HG02852 (cell line): ENCODE measurements at regions not wholly inside any gene's neighbourhood (a gene's known extent, or its start where the extent isn't known, plus 50 kb on each side); places are given as distances from the start of the nearest gene placed in this dataset.

Experiments
- ATAC-seq: cut with Tn5 transposase; IDR thresholded peaks from one replicate; pipeline ENCODE4 v1.9.1; 2021; ENCODE audit warnings: mild to moderate bottlenecking, moderate library complexity; ENCODE audit not compliant: unreplicated experiment

DNA sequence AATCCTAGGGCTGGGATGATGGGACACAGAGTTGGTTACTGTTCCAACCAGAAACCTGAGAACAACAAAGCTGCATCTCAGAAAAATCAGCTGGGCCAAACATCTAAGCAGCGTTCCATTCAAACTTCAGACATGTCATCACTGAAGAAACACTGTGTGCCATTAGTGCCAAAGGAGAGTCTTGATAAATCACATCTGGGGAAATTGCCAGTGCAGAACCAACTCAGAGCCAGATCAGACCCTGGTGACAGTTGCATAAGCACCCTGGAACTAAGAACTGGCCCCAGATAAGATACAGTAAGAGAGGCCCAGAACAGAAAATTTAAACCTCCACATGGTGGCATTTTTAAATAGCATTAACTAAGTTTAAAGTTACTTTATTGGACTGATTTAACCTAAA, 482.8 kb downstream of the PRKD1 start:
- no peak for ATAC-seq

DNA sequence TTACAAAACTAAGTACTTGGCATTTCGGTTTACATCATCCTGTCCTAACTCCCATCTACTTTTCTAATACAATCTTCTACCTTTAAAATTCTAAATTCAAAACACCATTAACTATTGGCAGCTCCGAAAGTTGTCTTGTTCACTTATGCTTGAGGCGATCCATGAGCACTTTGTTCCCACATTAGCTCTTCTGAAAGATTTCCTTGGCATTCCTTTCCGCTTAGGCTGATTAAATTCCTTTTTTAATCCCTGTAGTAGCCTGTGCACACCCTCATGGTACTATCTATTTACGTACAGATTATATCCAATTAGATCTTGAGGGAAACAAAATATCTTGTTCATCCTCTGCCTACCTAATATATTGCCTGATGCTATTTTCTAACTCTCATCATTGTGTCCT, 480.7 kb downstream of the PRKD1 start:
- no peak for ATAC-seq

DNA sequence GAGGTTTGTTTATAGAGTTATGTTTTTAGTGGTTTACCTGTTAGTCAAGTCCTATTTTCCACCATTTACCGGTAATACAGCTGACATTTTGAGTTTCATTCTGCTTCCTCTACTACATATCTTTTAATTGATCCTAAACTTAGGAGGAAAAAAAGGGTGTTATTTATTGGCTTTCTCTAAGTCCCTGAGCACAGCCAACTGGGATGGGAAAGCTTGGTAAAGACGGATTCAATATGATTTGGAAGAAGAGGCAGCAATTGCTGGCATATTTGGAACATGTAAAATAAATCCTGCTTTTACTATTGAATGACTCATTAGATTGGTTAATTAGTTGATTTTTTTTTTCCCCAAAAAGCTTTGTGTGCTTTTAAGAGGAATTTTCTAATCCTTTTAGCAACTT, 475.7 kb downstream of the PRKD1 start:
- no peak for ATAC-seq

DNA sequence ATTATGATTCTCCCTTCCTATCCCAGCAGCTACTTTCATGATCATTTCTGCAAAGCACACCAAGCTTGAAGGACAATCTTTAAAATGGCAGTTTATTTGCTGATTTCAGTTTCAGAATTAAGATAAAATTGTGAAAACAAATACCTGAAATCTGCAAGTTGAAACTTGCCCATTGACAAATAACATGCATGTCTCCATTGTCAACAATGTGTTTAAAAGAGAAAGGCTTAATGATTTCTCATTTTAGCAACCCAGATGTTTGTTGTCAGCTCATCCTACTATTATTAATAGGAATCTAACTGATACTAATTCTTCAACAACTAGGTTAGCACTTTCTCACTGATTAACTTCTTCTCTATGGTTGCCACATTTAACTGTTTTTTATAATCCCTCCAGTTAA, 474.6 kb downstream of the PRKD1 start:
- no peak for ATAC-seq

DNA sequence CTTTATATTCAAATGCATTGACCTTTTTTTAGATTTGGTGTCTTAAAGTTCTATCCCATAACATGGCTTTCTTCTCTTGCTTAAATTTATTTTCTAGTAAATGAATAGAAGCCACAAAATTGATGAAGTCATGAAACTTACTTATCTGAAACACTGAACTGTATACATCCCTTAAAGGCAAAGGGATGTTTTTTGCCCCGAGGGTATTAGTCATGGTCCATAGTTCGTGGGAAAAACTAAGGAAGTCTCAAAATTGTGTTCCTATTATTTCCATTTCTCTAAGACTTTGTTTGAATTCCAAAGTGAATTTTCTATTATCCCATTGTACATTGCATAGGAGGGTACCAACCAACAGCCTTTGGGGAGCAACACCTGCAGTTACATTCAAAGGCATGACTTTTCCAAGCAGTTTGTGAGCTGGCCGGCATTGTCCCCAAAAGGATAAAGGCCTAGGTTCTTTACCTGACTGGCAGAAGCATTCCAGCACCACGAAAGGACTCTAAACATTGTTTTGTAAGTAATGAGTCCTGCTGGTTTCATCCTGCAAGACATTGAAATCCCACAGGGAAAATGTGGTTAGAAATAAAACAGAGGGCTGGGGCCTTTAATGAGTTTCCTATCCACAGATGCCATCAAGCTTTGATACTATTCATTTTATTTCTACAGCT, 473.5 kb downstream of the PRKD1 start:
- ATAC-seq: no peak

DNA sequence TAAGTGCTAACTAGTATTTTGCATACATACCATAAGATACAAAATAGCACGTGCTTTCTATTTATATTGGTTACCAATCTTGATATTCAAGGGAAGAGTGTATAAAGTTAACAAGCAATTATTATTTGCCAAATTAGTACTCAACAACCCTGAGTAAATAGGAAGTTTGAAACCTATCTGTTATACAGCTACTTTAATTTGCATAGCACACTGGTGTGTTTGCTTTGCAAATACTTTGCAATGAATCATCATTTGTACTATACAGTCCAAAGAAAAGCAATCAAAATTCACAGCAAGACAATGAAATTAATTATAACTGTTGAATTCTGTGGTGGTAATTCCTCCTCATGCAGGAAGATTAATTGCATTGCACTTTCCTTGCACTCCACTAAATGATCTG, 469.1 kb downstream of the PRKD1 start:
- no peak for ATAC-seq

DNA sequence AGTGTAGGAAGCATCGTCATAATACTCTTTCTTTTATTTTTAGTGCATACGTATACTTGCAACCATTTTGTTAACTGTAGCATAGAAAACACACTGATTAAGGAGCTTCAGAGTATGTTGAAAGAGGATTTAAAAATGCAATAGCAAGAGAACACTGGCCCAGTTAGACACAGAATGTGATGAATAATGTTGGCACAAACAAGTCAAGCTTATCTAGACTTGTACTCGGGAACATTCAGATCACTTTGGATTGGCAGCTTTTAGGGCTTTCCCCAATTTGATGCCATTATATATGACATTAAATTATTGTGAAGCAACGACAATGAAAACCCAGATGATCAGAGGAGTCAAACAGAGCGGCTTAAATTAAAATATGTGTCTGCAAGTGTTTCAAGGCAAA, 468.1 kb downstream of the PRKD1 start:
- no peak for ATAC-seq

DNA sequence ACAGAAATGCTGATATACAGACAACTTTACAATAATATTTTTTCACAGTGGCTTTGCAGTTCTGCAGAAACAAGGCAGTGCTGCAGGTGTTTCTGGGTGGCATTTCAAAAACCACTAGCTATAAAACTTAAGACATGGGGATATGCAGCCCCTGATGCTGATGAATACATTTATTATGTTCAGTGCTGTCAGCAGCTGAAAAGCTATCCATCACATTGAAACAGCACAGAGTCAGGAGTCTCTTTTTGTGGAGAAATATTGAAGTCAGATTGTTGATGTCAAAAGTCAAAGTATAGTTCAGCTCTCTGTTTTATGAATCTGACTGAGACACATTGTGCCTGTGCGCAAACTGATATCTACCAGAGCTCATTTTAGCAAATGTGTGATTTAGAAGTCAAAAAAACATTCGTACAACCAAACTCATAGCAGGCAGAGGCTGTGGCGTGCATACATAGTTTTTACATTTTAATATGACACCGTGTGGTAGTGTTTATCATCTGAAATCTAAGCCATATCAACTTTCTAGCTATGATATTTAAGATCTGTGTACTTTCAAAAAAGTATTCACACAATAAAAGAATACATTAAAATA, 467.6 kb downstream of the PRKD1 start:
- no peak for ATAC-seq

DNA sequence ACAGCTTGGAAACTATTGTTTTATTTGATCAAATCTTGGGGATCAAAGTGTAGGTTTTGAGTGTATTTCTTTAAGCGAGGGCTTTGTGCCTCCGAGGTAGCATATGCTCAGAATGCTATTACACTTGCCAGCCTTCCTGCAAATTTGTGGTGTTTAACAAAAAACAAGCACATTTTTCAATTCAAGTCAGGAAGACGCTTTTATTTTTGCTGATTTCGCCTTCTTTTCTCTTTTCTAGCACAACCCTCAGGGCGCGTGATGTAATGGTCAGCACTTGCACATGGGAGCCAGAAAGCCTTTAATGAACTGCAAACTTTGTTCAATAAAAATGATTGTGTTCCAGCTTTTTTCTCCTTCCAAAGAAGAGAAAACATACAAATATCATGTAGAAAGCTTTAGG, 466.5 kb downstream of the PRKD1 start:
- ATAC-seq: no peak

DNA sequence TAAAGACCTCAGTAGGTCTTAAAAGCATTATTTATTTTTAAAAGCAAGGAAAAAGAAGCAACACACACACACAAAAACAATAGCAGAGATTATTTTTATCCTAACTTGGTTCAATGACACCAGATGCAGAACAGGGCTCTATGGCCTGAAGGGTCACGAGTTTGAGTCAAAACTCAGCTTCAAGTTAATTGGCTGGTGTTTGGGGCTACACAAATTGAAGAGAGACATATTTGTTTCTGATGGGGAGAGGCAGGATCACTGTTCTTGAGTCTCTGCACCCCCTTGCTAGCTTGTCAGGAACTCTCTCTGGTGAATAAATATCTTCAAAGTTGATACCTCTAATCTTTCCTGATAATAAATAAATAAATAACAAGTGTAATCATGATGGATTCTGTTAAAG, 466.1 kb downstream of the PRKD1 start:
- no peak for ATAC-seq

DNA sequence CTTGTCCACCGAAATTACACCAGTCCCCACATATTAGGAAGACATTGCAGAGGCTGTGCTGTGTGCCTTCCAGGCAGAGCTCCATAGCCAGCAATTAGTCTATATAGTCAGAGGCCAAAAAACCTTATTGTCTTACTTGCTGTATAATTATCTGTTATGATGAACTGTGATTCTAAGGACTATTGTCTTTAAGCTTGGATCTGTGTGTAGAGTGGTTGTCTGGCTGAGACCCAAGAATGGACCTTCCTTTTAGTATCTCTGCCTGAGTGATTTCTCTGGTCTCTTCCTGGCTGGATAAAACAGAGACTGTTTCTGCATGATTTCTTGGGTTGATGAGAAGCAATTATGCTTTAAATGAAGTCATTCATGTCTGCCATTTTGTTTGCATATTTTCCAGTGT, 465.3 kb downstream of the PRKD1 start:
- no peak for ATAC-seq

DNA sequence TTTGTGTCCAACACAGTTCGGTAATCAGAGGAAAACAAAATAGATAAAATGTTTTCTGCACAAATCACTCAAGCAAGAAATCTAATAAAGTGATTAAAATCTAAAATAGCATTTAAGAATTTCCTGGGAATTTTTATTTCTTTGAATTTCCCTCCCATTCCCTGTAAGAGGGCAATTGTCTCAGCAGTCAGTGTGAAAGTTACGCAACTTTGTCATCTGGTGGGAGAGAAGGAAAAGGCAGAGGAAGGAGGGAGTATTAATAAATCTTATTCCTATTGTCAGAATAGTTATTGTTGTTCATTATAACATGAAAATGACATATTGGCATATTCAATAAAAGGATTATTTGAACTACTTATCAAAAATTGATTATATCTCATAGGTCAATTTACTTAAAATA, 464.9 kb downstream of the PRKD1 start:
- no peak for ATAC-seq

DNA sequence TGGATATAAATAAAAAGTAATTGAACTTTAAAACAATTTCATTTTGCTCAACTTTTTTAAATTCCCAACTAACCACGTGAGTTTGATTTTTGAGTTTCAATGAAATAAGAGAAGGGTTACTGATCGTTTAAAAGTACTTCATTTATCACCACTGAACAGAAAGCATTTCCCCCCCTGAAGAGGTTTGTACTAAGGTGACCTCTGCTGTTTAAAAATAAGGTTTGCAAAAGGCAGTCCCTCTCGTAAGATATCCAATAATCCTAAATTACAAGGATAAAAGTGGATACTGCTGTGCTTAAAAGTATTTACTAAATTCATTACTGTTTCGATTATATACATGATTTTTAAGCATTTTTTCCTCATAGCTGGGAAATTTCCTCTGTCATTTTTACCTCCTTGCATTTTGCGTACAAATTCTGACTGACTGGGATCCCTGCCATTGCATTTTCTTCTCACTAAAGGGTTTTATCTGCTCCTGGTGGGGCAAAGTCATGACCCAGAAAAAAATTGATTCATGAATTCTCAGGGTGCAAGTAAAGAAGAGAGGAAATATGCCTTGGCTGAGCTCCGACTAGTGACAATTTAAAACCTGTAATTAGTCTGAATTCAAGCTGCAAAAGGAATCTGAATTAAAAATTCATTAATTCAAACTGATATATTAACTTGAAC, 463.8 kb downstream of the PRKD1 start:
- no peak for ATAC-seq

DNA sequence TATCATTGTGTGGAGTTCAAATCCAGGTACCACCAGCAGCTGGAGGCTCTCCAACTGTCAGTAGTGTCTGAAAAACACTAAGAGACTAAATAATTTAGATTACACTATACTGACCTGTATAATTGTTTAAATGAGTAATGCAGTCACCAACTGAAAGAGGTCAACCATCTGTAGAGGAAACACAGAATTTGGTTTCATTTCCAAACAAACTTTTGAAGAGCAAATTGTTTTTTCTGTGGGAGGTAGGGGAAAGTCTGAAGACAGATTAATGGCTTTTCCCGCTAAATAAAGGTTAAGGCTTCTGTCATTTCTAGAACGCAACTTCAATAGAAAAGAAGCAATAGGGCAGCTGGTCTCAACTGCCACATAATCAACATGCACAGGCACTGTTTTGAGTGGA, 462.6 kb downstream of the PRKD1 start:
- ATAC-seq: no peak

DNA sequence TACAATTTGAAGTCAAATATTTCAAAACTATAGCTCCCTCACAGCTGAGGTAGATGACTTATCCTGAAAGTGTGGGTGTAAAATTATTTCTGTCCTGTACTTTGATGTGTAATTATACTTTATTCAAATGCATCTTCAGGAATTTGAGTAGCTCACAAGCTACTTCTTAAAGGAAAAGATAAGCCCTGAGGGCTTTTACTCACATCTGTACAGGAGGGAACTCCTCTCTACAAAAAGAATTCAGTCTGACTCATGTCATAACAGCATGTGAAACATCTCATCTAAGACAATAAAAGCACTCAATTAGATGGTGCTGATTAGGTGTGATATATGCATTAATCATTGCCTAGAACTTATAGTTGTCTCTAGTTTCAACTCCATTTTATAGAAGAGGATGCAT, 452.0 kb downstream of the PRKD1 start:
- ATAC-seq: no peak

DNA sequence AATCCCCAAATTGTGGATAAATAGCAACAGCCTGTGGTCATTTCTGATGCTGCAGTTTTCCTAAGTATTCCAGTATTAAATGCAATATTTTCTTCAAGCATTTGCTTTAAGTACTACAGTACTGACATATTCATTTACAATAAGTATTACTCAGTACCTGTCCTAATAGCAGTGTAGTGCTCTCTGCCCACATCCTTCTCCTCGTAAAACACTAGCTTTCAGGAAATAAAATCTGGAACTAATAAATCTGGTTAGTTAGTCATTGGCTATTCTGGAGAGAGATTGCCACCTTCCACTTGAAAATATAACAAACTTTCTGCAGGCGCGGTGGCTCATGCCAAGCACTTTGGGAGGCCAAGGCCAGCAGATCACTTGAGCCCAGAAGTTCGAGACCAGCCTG, 441.5 kb downstream of the PRKD1 start:
- ATAC-seq: no peak

DNA sequence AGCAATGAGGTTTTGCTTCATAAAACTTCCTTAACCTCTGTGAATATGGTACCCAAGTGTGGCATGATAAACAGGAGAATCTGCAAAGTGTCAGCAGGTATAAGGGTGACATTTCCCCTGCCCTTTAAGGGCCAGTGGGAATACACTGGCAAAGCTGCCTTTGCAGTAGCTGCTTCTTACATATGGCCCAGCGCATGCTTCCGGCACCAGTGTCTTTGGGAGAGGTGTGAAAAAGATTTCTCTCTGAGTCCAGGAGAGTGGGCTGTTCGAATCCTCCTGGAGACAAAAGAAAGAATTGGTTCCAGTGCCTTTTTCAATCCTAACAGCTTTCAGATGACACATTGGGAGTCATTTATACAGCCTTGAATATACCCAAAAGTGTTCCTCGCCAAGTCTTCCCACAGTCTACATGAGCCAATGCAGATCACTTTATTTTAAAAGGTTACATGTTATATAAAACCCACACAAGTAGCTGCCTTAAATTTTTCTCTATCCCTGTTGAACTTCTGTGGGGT, 437.7 kb downstream of the PRKD1 start:
- no peak for ATAC-seq

DNA sequence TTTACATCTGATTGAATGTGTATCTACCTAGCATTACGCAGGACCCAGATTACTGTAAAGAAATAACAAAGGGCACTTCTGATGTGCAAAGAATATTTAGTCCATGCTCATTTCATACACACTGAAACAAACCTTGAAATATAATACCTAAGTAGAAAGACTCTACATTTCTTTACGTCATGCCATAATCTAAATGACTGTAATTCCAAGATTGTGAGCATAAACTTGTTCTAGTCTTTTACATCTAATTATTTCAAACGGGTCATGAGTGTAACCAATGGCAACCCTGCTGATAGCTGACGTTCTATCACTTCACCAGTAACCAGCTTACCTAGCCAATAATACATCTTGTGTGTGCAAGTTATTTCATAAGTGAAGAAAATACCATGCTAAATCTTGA, 433.8 kb downstream of the PRKD1 start:
- ATAC-seq: no peak

DNA sequence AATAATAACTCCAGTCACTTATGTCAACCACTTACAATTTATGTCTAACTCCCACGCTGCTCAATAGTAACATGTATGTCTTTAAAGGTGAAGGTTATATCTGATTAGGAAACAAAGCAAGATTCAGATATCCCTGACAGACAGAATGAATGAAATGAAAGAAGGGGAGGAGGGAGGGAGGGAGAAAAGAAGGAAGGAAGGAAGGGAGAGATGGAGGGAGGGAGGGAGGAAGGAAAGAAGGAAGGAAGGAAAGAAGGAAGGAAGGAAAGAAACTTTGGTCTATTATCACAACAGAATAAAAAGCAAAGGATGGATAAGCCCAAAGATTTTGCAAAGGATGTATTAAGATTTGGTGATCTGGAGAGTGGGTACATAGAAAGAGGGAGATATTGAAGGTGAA, 433.3 kb downstream of the PRKD1 start:
- no peak for ATAC-seq

DNA sequence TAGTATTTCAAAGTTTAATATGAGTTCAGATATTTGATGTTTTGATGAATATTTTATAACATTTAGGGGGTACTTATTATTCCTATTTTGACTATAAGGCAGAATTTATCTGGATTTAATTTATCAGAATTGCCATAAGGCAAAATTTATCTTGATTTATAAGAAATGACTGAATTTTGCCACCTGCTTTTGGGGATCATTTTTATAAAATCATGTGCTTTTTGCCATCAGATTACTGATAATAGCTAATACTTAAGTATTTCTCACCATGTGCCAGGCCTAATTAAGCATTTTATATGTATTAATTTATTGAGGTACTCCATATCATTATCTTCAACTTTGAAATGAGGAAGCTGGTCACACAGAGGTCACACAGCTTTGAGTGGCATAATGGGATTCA, 423.7 kb downstream of the PRKD1 start:
- ATAC-seq: no peak

DNA sequence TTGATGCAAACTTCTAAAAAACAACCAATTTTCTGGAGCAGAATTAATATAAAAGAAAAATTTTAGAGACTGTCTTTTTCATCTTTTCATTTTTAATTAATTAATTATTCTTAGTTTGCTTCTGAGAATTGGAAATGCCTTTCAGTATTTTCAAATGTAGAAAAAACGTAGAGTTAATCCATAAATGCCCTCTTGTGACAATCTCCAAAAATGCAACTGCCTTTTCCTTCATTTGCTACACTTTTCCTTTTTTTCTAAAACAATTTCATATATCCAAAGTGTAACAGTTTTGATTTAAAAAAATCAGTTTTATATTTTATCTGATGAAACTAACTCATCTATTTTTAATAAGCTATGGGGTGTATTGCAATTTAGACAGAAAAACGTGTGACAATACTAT, 409.3 kb downstream of the PRKD1 start:
- ATAC-seq: no peak

DNA sequence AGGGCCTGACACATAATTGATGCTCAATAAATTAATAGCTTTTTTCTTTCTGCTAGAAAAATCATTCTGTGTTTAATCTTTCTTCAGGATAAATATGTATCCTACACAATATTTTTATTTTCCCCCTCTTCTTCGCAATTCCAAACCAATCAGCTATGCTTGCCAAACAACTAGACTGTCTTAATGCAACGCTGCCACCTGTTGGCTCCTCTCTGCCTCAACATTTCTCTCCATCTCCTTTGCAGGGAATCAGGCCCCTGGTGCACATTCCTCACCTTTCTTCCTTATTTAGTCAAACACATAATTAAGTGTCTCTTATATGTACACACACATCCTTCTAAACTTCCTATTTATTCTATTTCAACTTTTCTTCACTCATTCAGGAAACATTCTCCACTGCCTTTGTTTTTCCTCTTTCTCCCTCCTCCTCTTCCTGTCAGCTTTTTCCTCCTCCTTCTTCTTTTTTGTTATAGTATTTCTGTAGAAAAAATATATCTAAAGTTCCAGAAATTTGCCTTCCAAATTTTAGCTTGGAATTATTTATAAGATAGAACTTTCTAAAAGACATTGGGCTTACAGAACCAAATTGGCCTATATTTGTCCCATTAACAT, 406.0 kb downstream of the PRKD1 start:
- no peak for ATAC-seq
